Osteocyte (in vitro differentiated cells): ENCODE measurements at regions not wholly inside any gene's neighbourhood (a gene's known extent, or its start where the extent isn't known, plus 50 kb on each side); places are given as distances from the start of the nearest gene placed in this dataset.
A peak's percentile ranks its signal among the peaks of the same experiment; 100 is the strongest.

Experiments used
- DNase-seq: peaks from one replicate; pipeline ENCODE4 v3.0.0; 2021; ENCODE audit warnings: mixed read lengths; ENCODE audit not compliant: unreplicated experiment; ENCODE audit errors: extremely low spot score
- H3K27ac Mint-ChIP-seq: one replicate; pipeline ENCODE4 v1.8.0; 2021; ENCODE audit warnings: mild to moderate bottlenecking, mixed read lengths; ENCODE audit not compliant: unreplicated experiment
- H3K27me3 Mint-ChIP-seq: one replicate; pipeline ENCODE4 v1.8.0; 2021; ENCODE audit warnings: mixed read lengths; ENCODE audit not compliant: unreplicated experiment
- H3K36me3 Mint-ChIP-seq: one replicate; pipeline ENCODE4 v1.8.0; 2021; ENCODE audit warnings: mixed read lengths; ENCODE audit not compliant: unreplicated experiment
- H3K4me1 Mint-ChIP-seq: one replicate; pipeline ENCODE4 v1.8.0; 2021; ENCODE audit warnings: mixed read lengths; ENCODE audit not compliant: unreplicated experiment
- H3K4me3 Mint-ChIP-seq: one replicate; pipeline ENCODE4 v1.8.0; 2021; ENCODE audit warnings: mild to moderate bottlenecking, moderate library complexity, mixed read lengths; ENCODE audit not compliant: unreplicated experiment
- H3K9me3 Mint-ChIP-seq: one replicate; pipeline ENCODE4 v1.8.0; 2021; ENCODE audit warnings: mixed read lengths; ENCODE audit not compliant: unreplicated experiment
- CTCF ChIP-seq: fragments of 200-600 bp; sonication (generic); IDR thresholded peaks from 2 replicates; pipeline ENCODE4 v1.5.0; 2021; ENCODE audit warnings: antibody characterized with exemption, mild to moderate bottlenecking, moderate library complexity

GRCh38 chr1:68600049-68600661, 103.3 kb upstream of the DEPDC1 start:
- no peak overlapping the region for H3K4me3 Mint-ChIP-seq
- no peak for DNase-seq
- peak; percentile 12 for TF ChIP-seq CTCF

GRCh38 chr1:68608289-68608688, 111.4 kb upstream of the DEPDC1 start:
- Mint-ChIP-seq H3K27me3 (no peaks in the 10 kb centered on the region), H3K9me3 (peaks cover 14% of the 10 kb centered on the region), H3K27ac (no peak overlapping the region), H3K4me3 (no peak overlapping the region), H3K36me3 (no peaks in the 10 kb centered on the region), H3K4me1 (no peaks in the 10 kb centered on the region)
- no peak for DNase-seq
- no peak for TF ChIP-seq CTCF

More at GRCh38 chr1:68600049-68600661, 103.3 kb upstream of the DEPDC1 start:
- no peak overlapping the region for H3K27ac Mint-ChIP-seq
- no peaks in the 10 kb centered on the region for H3K27me3 Mint-ChIP-seq
- no peaks in the 10 kb centered on the region for H3K4me1 Mint-ChIP-seq
- H3K9me3 Mint-ChIP-seq = no peaks in the 10 kb centered on the region
- H3K36me3 Mint-ChIP-seq = no peaks in the 10 kb centered on the region

GRCh38 chr1:68615312-68615711, 118.4 kb upstream of the DEPDC1 start:
- Mint-ChIP-seq H3K4me1 (no peaks in the 10 kb centered on the region), H3K27me3 (no peaks in the 10 kb centered on the region), H3K9me3 (peaks cover 14% of the 10 kb centered on the region), H3K36me3 (no peaks in the 10 kb centered on the region), H3K4me3 (no peak overlapping the region), H3K27ac (no peak overlapping the region)
- no peak for DNase-seq
- no peak for TF ChIP-seq CTCF

GRCh38 chr1:68617942-68618341, 121.1 kb upstream of the DEPDC1 start:
- H3K36me3 Mint-ChIP-seq = no peaks in the 10 kb centered on the region
- no peak for TF ChIP-seq CTCF
- H3K9me3 Mint-ChIP-seq = peaks cover 4% of the 10 kb centered on the region
- no peak for DNase-seq
- no peak overlapping the region for H3K4me3 Mint-ChIP-seq
- H3K27ac Mint-ChIP-seq = no peak overlapping the region
- H3K27me3 Mint-ChIP-seq = no peaks in the 10 kb centered on the region
- H3K4me1 Mint-ChIP-seq = no peaks in the 10 kb centered on the region

GRCh38 chr1:68620571-68620970, 123.7 kb upstream of the DEPDC1 start:
- no peaks in the 10 kb centered on the region for H3K27me3 Mint-ChIP-seq
- H3K9me3 Mint-ChIP-seq = peaks cover 4% of the 10 kb centered on the region
- no peak for DNase-seq
- H3K4me3 Mint-ChIP-seq = no peak overlapping the region
- H3K4me1 Mint-ChIP-seq = no peaks in the 10 kb centered on the region
- TF ChIP-seq CTCF = no peak
- H3K36me3 Mint-ChIP-seq = no peaks in the 10 kb centered on the region
- H3K27ac Mint-ChIP-seq = no peak overlapping the region
